ENCODE measurements at regions not wholly inside any gene's neighbourhood (a gene's known extent, or its start where the extent isn't known, plus 50 kb on each side); places are given as distances from the start of the nearest gene placed in this dataset.
"Not testable (repeated sequence)": the region's sequence is repeated elsewhere in the genome, so short reads cannot be mapped to it uniquely, and the experiment has no call there.

DNA sequence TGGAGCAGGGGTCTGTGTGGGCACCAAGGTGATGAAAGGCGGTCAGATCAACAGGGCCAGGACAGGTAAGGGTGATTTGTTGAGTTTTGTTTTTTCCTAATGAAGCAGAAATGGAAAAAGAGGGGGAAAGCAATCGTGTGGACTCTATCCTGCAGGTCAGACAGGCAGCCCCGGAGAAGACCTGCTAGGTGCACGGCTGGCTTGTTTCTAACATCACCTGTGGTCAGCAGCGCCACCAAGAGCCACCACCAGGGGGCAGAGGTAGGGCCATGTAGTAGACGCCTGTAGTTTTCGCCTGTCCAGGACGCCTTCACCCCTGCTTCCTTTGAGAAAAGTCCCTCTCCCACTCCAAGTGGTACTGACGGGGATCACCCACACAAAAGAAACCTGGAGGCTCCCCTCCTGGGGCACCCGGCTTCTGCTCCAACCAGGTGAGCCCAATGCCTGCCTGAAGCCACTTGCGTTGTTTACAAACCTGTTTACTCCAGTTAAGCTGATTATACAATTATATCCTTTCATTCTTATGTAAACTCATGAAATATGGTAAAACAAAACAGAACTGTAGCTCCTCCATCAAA, 54.2 kb upstream of the SEC14L1 start:
- DNase-seq (ENCODE audit: low read depth in 2 of 2): peak; percentile 62 to 64

DNA sequence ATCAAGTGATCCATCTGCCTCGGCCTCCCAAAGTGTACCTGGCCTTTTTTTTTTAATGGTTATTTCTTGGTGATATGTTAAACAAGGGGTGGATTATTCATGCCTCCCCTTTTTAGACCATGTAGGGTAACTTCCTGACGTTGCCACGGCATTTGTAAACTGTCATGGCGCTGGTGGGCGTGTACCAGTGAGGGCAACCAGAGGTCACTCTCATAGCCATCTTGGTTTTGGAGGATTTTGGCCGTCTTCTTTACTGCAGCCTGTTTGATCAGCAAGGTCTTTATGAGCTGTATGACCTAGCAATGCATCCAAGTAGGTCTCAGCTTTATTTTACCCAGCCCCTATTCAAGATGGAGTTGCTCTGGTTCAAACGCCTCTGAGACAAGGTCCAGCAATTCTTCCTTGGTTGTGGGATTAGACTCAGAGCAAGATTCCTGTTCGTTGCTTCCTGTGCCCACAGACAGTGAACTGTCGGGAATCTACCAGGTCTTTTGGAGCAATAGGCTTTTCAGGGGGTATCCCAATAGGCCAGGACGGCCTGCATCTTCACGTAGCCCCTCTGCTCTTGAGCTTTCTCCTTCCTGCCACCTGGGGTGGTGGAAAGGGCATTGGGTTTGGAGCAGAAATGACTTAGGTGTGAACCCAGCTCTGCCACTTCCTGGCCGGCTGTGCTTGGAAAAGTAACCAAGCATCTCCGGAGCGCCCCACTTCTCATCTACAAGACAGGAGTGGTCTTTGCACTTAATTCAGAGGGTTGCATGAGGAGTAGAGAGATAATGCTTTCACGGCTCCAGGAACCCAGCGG, 52.9 kb upstream of the SEC14L1 start:
- no peak for DNase-seq (ENCODE audit: low read depth in 2 of 2)

DNA sequence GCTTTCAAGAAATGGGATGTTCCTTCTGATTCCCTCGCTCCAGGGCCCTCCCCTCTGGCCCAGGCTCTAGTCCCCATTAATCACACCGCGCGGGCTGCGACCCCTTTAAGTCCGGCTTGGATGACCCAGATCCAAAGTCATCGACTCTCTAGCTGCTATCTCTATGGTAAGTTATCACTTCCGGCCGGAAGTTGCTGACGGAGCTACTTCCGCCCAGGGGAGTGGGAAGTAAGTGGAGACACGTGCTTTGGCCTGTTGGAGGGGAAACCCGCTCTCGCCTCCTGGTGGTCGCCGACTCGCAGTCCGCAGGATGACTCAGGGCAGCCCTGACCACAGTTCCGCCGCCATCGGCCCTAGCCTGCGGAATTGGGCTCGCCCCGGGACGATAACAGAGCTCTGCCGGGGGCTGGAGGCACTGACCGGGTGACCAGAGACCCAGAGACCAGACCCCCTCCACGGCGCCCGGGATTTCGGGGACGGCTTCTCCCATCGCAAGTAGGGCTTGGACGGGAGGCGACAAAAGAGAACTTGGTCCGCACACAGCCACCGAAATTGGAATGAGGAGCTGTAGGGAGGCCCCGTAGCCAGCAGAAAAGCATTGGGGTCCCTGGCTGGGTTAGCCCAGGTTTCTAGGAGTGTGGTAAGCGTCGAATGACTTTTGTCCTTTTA, 52.2 kb upstream of the SEC14L1 start:
- peak; percentile 88 for DNase-seq (ENCODE audit: low read depth in 2 of 2)

DNA sequence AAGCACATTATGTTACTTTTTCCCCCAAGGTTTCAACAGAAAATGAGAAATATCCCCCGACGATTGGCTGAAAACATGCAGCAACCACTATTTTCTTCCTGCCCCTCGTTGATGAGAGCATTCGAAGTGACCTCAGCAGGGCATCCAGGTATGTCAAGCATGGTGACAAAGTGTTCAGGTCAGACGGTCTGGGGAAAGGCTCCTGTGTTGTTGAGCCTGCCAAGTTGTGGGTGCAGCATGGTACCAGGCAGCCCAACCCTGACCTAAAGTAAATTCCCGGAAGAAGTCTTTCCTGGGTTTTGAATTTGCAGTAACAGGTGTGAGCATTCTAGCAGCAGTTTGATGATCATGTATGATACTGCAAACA, 51.7 kb upstream of the SEC14L1 start:
- DNase-seq (ENCODE audit: low read depth in 2 of 2): no peak

DNA sequence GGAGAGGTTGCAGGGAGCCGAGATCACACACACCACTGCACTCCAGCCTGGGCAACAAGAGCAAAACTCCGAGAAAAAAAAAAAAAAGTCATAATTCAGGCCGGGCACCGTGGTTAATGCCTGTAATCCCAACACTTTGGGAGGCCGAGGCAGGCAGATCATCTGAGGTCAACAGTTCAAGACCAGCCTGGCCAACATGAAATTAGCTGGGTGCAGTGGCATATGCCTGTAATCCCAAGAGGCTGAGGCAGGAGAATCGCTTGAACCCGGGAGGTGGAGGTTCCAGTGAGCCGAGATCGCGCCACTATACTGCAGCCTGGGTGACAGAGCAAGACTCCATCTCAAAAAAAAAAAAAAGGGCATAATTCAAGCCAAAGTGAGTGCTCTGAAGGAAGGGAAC, 50.8 kb upstream of the SEC14L1 start:
- DNase-seq (ENCODE audit: low read depth in 2 of 2): not testable (repeated sequence)

DNA sequence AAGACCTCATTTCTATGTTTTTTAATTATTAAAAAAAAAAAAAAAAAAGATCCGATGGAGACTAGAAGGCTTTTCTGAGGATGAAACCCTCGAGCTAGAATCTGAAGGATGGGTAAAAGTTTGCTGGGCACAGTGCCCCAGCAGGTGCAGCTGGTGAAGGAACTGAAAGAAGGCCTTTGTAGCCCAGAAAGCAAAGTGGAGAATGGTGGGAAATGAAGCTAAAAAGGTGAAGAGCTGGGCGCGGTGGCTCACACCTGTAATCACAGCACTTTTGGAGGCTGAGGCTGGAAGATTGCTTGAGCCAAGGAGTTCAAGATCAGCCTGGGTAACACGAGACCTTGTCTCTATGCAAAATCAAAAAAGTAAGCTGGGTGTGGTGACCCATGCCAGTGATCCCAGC, 50.3 kb upstream of the SEC14L1 start:
- no peak for DNase-seq (ENCODE audit: low read depth in 2 of 2)
